DMS 273 (cell line): ENCODE measurements at regions not wholly inside any gene's neighbourhood (a gene's known extent, or its start where the extent isn't known, plus 50 kb on each side); places are given as distances from the start of the nearest gene placed in this dataset.

Experiments used
- DNase-seq: peaks from one replicate; lab custom pipeline; 2025; ENCODE audit not compliant: unreplicated experiment; lab: John Stamatoyannopoulos, UW

GRCh38 chr2:200171731-200172482 lies 134.6 kb upstream of the SPATS2L start:
- DNase-seq, result peak; percentile 86

DNA sequence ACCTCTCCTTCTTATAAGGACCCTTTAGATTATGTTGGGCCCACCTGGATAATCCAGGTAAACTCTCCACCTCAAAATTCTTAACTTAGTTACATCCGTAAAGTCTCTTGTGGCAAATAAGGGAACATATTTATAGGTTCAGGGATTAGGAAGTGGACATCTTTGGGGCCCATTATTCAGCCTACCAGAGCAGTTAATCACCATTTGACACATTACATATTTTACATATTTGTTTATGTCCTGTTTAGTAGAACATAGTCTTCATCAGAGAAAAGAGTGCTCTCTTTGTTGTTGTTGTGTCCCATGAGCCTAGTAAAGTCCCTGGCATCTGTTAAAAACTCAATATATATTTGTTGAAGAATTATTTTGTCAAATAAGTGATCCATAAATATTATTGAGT lies 134.0 kb upstream of the SPATS2L start:
- DNase-seq, result no peak

DNA sequence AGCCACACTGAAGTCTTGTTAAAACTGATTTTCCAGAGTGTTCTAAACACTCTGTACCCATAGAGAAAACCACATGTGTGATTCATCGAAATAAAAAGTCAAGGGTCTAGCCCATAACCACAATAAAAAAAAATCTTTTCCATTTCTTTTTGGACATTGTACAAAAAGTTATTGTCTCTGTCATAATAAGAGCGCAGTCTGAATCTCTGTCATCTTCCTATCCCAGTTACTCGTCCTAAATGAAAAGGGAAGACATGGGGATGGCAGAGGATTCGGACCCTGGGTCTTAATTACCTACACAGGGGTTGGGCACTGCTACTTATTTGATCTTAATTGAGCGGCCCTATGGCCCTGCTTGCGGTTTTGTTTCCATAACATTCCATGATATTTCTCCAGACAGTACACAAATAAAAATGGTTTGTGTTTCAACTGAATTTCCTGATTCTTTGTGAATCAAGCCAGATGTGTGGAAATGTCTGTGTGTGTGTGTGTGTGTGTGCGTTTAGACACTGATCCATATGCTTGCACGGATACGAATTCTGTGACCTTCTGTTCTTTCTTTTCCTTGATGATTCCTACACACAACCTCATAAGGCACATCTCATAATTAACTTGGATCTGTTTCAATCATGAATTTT lies 133.4 kb upstream of the SPATS2L start:
- DNase-seq, result peak; percentile 22

DNA sequence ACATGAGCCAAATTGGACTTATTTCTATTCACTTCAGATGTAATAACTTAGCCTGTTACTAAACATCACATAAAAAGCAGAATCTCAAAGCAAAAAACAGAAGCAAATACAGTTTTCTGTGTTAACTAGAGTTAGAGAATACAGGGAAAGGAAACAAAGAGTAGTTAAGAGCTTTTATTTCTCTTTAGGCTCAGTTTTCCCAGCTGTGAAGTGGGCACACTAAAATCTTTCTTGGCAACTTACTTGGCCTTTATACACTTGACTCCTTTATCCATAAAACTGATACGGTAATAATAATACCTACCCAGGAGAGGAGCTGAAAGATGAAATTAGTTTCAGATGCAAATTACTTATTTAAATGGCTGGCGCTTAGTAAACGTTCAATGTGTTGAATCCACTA lies 132.8 kb upstream of the SPATS2L start:
- DNase-seq, result no peak

DNA sequence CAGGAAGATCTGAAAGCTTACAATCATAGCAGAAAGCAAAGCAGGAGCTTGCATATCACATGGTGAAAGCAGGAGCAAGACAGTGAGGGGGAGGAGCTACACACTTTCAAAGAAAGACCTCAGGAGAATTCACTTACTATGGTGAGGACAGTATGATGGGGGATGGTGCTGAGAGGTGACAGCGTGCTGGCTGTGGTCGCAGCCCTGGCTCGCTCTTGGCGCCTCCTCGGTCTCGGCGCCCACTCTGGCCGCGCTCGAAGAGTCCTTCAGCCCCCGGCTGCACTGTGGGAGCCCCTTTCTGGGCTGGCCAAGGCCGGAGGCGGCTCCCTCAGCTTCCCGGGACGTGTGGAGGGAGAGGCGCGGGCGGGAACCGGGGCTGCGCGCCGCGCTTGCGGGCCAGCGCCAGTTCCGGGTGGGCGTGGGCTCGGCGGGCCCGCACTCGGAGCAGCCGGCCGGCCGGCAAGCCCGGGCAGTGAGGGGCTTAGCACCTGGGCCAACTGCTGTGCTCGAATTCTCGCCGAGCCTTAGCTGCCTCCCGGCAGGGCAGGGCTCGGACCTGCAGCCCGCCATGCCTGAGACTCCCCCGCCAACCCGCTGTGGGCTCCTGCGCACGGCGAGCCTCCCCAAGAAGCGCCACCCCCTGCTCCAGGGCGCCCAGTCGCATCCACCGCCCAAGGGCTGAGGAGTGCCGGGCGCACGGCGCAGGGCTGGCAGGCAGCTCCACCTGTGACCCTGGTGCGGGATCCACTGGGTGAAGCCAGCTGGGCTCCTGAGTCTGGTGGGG lies 131.9 kb upstream of the SPATS2L start:
- DNase-seq, result no peak

DNA sequence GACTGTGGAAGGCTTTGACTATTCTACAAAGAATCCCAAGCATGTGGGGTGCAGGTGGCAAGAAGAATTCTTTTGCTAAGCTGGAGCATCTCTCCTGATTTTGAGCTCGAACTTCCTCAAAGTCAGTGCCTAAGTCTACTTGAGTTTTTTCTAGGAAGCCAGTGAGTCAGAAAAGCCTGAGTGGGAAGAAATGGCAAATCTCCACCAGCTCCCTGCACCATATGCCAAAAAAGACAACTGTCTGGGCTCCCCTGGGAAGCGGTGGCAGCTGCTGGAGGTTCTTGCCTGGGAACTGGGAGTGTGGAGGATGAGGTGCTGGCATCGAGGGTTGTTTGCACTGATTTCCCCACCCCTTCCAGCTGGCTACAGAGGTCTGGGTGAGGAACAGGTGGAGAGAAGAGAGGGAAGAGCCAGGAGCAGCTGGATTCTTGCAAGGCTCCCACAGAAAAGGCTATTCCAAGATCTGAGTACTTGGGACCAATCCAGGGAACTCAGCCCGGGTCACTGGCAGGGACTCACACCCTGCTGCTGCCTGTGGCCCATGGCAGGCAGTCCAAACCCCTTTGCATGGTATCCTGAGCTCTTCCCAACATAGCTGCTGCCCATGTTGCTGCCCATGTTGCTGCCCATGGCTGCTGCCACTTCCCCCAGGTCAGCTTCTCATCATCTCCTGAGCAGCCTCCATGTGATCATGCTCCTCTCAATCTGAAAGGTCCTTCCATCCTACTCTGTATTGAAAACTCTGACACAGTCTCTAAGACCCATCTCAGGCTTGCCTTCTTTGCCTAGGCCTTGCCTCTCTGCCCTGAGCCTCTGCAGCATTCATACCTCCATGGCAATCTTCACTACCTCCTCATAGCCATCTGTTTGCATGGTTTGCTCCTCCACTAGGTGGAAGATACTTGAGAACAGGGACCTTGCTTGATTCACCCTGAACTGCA lies 128.3 kb upstream of the SPATS2L start:
- peak; percentile 99 for DNase-seq

- DNase-seq, result no peak
These were observed 127.3 kb upstream of the SPATS2L start for GRCh38 chr2:200179151-200179550.

GRCh38 chr2:200180943-200181342 lies 125.5 kb upstream of the SPATS2L start:
- DNase-seq, result no peak

- no peak for DNase-seq
These were observed 124.7 kb upstream of the SPATS2L start for GRCh38 chr2:200181755-200182154.

DNA sequence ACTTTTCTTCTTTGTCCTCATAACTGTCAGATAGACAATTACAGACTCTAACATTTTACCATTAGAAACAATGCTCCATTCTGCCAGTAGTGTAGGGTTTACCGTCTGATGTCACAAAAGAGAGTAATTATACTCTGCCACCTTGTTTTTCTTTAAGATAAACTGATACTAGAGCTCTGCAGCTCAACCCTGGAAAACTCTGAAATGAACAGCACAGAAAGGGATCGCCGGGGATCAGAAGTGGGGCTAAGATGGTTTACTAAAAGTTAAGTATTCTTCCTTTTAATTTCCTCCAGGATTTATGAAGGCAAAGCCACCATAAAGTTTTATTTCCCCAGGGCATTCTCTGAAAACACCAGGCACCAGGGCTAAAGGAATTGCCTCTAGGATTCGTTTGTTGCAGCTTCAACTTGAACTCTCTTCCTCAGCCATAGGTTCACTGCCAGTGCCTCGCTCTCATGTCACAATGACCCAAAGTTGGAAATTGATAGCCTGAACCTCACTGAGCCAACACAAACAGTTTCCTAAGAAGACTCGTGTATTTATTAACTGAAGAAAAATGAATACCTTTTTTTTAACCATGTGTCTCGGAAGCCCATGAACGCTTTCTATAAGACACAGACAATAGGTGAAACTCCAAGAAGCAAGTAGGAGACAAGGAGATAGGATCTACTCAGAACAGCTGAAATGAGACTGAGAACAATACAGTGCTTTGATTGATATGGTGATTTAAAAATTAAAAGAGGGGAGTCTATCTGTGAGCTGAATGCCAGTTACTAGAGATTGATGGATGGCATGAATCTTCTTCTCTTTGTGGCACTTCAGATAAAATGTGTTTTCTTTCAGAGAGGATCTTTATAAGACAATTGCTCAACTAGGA lies 121.5 kb upstream of the SPATS2L start:
- DNase-seq, result no peak

DNA sequence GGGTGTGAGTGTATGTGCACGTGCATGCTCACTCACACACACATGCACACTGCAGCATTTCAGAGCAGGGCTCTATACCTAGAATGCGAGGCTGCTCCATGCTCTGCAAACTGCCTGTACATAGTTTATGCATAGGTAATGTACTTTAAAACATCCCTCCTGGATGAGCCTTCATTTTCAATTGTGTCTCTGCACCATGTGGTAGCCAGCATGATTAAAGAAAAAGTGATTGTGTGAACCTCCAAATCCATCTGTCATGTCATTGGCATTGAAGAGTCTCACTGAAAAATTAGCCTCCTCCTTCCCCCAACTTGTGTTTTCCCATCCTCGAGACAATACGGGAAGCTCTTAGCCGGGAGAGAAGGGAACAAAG lies 120.9 kb upstream of the SPATS2L start:
- DNase-seq, result no peak

DNA sequence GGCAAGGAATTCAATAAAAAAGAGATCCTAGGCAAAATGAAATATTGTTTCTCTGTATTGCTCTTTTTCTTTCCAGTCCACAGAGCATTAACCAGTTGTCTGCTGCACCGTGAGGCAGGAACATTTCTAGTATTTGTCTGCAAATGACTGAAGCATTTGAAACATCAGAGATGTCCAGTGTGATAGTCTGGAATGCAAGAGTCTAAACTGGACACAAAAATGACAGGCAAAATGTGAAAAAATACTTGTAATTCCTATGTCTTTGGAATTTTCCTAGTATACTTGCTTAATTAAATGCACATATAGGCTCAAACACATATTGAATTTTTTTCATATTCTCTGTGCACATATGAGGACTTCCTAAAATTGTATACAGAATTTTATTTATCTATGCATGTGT lies 120.5 kb upstream of the SPATS2L start:
- no peak for DNase-seq

GRCh38 chr2:200188876-200189275 lies 117.6 kb upstream of the SPATS2L start:
- no peak for DNase-seq

DNA sequence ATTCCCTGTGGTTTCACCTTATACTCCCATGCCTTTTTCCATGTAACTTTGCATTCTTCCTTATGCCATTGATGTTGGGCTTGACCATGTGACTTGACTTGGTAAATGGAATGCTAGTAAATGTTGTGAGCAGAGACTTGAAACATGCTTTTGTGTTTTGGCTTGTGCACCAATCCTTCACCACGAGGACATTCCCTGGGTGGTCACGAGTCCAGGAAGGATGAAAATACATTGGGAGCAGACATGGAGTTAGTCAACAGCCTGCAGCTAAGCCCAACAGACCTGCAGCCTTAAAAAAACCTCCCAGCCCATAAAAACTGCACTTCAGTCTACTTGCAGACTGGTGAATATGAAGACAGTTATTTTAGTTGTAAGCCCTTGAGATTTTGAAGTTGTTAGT lies 116.5 kb upstream of the SPATS2L start:
- no peak for DNase-seq

DNA sequence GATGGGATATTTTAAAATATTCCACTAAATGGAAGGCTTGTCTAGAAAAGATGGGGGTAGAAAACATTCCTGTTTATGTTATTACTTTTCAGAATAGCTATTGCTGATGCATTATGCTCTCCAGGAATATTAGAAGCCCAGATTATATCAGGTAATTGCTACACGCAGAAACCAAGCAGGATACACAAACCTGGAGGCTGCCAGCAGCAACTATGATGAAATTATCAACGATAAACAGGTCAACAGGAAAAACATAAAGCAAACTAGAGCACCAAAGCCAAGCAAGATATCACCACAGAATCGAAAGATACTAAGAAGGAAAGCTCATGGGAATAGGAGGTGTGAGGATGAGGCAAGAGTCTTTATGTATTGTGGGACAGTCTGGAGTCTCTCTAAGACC lies 113.2 kb upstream of the SPATS2L start:
- no peak for DNase-seq

GRCh38 chr2:200193791-200194190 lies 112.7 kb upstream of the SPATS2L start:
- no peak for DNase-seq

- DNase-seq, result no peak
These were observed 111.7 kb upstream of the SPATS2L start for GRCh38 chr2:200194746-200195145.

- no peak for DNase-seq
These were observed 107.5 kb upstream of the SPATS2L start for GRCh38 chr2:200199005-200199404.

GRCh38 chr2:200199576-200200263 lies 106.8 kb upstream of the SPATS2L start:
- peak; percentile 42 for DNase-seq
